SK-N-SH treated with all-trans-retinoic acid at 6 μM for 48 hours (cell line): ENCODE measurements at regions not wholly inside any gene's neighbourhood (a gene's known extent, or its start where the extent isn't known, plus 50 kb on each side); places are given as distances from the start of the nearest gene placed in this dataset.

Experiments
- GLIS3 ChIP-seq: fragments of 250-450 bp; sonication (Bioruptor Pico); IDR thresholded peaks from 2 replicates; pipeline ENCODE4 v1.5.0; 2020; ENCODE audit warnings: mild to moderate bottlenecking, moderate library complexity
- SNAI2 ChIP-seq: fragments of 250-450 bp; sonication (Bioruptor Pico); IDR thresholded peaks from 2 replicates; pipeline ENCODE4 v1.5.0; 2020; ENCODE audit warnings: mild to moderate bottlenecking, moderate library complexity
- TCF4 ChIP-seq: fragments of 250-450 bp; sonication (Bioruptor Pico); IDR thresholded peaks from 2 replicates; pipeline ENCODE4 v1.8.0; 2021; ENCODE audit warnings: mild to moderate bottlenecking, moderate library complexity, borderline replicate concordance
- TSHZ2 ChIP-seq: fragments of 250-450 bp; sonication (Bioruptor Pico); IDR thresholded peaks from 2 replicates; pipeline ENCODE4 v1.5.0; 2020; ENCODE audit warnings: mild to moderate bottlenecking, moderate library complexity
- ZFP30 ChIP-seq: fragments of 450-650 bp; formaldehyde crosslinking; IDR thresholded peaks from 2 replicates; pipeline ENCODE4 v1.5.0; 2022; ENCODE audit warnings: mild to moderate bottlenecking, moderate library complexity
- ZNF8 ChIP-seq: fragments of 450-650 bp; formaldehyde crosslinking; IDR thresholded peaks from 2 replicates; pipeline ENCODE4 v1.5.0; 2020; ENCODE audit warnings: mild to moderate bottlenecking, moderate library complexity

- no peak for TF ChIP-seq ZNF8
- TF ChIP-seq ZFP30 (CRISPR knock-in tag): no peak
- TF ChIP-seq TSHZ2 (CRISPR knock-in tag): no peak
- TF ChIP-seq SNAI2: no peak
- no peak for TF ChIP-seq GLIS3 (CRISPR knock-in tag)
- no peak for TF ChIP-seq TCF4 (CRISPR knock-in tag)
These were observed 124.7 kb upstream of the C1QTNF7 start for GRCh38 chr4:15303052-15303641.
